Fibroblast of lung (primary cell): ENCODE measurements at regions not wholly inside any gene's neighbourhood (a gene's known extent, or its start where the extent isn't known, plus 50 kb on each side); places are given as distances from the start of the nearest gene placed in this dataset.

Experiments
- DNase-seq, 2 donors: peaks; one replicate each; pipeline versions ENCODE4 v3.0.0 to v3.0.0-alpha.2; 2010; ENCODE audit warnings: low read depth in 2 of 2
- H2AFZ ChIP-seq: 2 replicates; pipeline ENCODE4 v1.5.1; 2012; ENCODE audit warnings: low read length, control low read depth, inconsistent platforms
- H3K27ac ChIP-seq: 2 replicates; pipeline ENCODE4 v1.5.1; 2011; ENCODE audit warnings: low read length, control low read depth; ENCODE audit not compliant: insufficient read depth
- H3K27me3 ChIP-seq: 2 replicates; pipeline ENCODE4 v1.5.1; 2011; ENCODE audit warnings: mild to moderate bottlenecking, low read length; ENCODE audit not compliant: control insufficient read depth, insufficient read depth
- H3K36me3 ChIP-seq: 2 replicates; pipeline ENCODE4 v1.5.1; 2011; ENCODE audit warnings: low read length; ENCODE audit not compliant: control insufficient read depth, insufficient read depth
- H3K4me1 ChIP-seq: 2 replicates; pipeline ENCODE4 v1.5.1; 2011; ENCODE audit warnings: low read length; ENCODE audit not compliant: control insufficient read depth, insufficient read depth; ENCODE audit errors: extremely low read depth
- H3K4me2 ChIP-seq: 2 replicates; pipeline ENCODE4 v1.5.1; 2011; ENCODE audit warnings: low read length, control low read depth; ENCODE audit not compliant: insufficient read depth; ENCODE audit errors: extremely low read depth
- H3K4me3 ChIP-seq, 4 experiments: fragments of 200-600 bp in 1 of 4; sonication (generic) in 1 of 4; replicated peaks in 1 of 4; 2 replicates each; pipeline ENCODE4 v1.5.1; 2011 to 2016; ENCODE audit warnings: low read length in 4 of 4, low read depth in 3 of 4, mild to moderate bottlenecking in 3 of 4, control low read depth in 2 of 4, inconsistent platforms in 1 of 4, mixed read lengths in 1 of 4; ENCODE audit not compliant: insufficient read depth in 1 of 4; ENCODE audit errors: control extremely low read depth in 1 of 4
- H3K79me2 ChIP-seq: 2 replicates; pipeline ENCODE4 v1.5.1; 2012; ENCODE audit warnings: mild to moderate bottlenecking, low read length, inconsistent platforms; ENCODE audit not compliant: control insufficient read depth, insufficient read depth
- H3K9ac ChIP-seq: 2 replicates; pipeline ENCODE4 v1.5.1; 2011; ENCODE audit warnings: mild to moderate bottlenecking, low read length, control low read depth; ENCODE audit not compliant: insufficient read depth
- H3K9me3 ChIP-seq: 2 replicates; pipeline ENCODE4 v1.5.1; 2012; ENCODE audit warnings: low read depth, low read length; ENCODE audit not compliant: control insufficient read depth, insufficient read depth
- H4K20me1 ChIP-seq: 2 replicates; pipeline ENCODE4 v1.5.1; 2011; ENCODE audit warnings: low read length; ENCODE audit not compliant: control insufficient read depth, insufficient read depth; ENCODE audit errors: extremely low read depth
- EZH2 ChIP-seq: IDR thresholded peaks from 2 replicates; pipeline ENCODE4 v1.5.1; 2012; ENCODE audit warnings: low read length, control low read depth, mild to moderate bottlenecking; ENCODE audit errors: missing control alignments
- TF ChIP-seq, protein P1 (sequence below), 2 donors: IDR thresholded peaks in 1 of 2; conservative IDR thresholded peaks in 1 of 2; 1 replicate in 1 of 2; 2 replicates in 1 of 2; pipeline ENCODE4 v1.5.1; 2011 to 2012; ENCODE audit warnings: low read length in 2 of 2, control low read depth in 1 of 2, inconsistent platforms in 1 of 2, low read depth in 1 of 2, mild to moderate bottlenecking in 1 of 2

DNA sequence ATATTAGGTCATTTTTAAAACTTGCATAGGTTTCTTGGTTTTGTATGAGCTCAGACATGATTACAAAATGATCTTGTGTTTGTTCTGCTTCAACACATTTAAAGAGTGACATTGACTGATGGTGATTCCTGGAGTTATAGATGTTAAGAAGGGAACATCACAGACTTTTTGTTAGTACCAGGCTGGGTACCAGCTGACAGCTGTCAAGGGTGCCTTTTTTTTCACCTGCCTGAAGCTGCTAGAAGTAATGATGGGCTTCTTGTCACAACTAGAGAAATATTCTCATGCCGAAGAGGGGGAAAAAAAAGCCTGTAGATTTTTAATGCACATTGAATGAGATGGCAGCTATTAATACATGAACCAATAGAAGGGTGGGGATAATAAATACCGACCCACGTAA lies 226.6 kb upstream of the TRAM1L1 start:
- H3K9ac ChIP-seq, result no peak overlapping the region
- H3K79me2 ChIP-seq, result no peaks in the 10 kb centered on the region
- H3K4me2 ChIP-seq, result no peak overlapping the region
- H3K27me3 ChIP-seq, result no peaks in the 10 kb centered on the region
- no peaks in the 10 kb centered on the region for H3K4me1 ChIP-seq
- no peaks in the 10 kb centered on the region for H4K20me1 ChIP-seq
- DNase-seq, result no peak
- TF ChIP-seq, protein P1, sequence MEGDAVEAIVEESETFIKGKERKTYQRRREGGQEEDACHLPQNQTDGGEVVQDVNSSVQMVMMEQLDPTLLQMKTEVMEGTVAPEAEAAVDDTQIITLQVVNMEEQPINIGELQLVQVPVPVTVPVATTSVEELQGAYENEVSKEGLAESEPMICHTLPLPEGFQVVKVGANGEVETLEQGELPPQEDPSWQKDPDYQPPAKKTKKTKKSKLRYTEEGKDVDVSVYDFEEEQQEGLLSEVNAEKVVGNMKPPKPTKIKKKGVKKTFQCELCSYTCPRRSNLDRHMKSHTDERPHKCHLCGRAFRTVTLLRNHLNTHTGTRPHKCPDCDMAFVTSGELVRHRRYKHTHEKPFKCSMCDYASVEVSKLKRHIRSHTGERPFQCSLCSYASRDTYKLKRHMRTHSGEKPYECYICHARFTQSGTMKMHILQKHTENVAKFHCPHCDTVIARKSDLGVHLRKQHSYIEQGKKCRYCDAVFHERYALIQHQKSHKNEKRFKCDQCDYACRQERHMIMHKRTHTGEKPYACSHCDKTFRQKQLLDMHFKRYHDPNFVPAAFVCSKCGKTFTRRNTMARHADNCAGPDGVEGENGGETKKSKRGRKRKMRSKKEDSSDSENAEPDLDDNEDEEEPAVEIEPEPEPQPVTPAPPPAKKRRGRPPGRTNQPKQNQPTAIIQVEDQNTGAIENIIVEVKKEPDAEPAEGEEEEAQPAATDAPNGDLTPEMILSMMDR (conservative IDR thresholded peaks at IDR 0.05 in 1 of 2, IDR thresholded peaks at IDR 0.05 in 1 of 2; ENCODE audit: low read depth in 1 of 2, low read length in 2 of 2), result no peak
- no peak for TF ChIP-seq EZH2
- H2AFZ ChIP-seq, result no peak overlapping the region
- no peak overlapping the region for H3K27ac ChIP-seq
- H3K9me3 ChIP-seq, result no peaks in the 10 kb centered on the region
- no peaks in the 10 kb centered on the region for H3K36me3 ChIP-seq
- no peak overlapping the region for H3K4me3 ChIP-seq

DNA sequence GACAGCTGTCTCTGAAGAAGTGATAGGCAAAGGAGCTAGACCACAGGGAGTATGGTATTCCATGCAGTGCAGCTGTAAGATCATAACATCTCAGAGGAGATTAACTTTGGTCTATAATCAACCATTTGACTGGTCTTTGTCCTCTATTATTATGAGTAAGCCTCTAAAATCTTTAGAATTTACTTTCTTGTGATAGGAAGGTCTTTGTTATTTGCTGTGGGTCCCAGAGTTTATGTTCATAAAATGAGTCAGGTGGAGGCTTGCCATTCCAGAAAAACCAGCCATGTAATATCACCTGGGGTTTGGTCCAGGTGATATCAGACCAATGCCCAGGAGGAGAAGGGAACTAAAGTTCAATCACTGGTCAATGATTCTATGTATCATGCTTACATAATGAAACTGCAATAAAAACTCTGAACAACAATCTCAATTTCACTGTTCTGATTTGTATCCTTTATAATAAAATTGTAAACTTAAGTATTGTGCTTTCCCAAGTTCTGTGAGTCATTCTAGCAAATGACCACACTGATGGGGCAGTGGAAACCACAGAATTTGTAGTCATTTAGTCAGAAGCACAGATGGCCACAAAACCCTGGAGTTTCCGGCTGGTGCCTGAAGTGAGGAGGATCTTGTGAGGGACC lies 239.6 kb upstream of the TRAM1L1 start:
- no peak overlapping the region for H3K27ac ChIP-seq

DNA sequence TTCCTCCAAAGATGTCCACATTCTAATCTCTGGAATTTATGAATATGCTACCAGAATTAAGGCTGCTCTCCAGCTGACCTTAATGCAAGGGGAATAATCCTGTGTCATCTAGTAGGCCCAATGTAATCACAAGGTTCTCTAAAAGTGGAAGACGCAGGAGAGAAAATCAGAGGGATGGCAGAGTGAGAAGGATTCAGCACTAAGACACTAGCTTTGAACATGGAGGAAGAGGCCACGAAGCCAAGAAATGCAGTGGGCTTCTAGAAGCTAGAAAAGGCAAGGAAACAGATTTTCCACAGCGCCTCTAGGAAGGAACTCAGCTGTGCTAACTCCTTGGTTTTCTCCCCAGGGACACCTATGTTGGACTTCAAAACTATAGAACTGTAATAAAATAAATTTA lies 240.7 kb upstream of the TRAM1L1 start:
- H3K27me3 ChIP-seq, result no peaks in the 10 kb centered on the region
- no peak overlapping the region for H3K4me2 ChIP-seq
- no peaks in the 10 kb centered on the region for H3K9me3 ChIP-seq

More for the DNA sequence above, 239.6 kb upstream of the TRAM1L1 start:
- Histone ChIP-seq H3K4me1 (no peaks in the 10 kb centered on the region), H3K79me2 (no peaks in the 10 kb centered on the region), H4K20me1 (no peaks in the 10 kb centered on the region), H2AFZ (no peak overlapping the region), H3K36me3 (no peaks in the 10 kb centered on the region), H3K9ac (no peak overlapping the region), H3K4me2 (no peak overlapping the region), H3K27me3 (no peaks in the 10 kb centered on the region), H3K4me3 (no peak overlapping the region), H3K9me3 (no peaks in the 10 kb centered on the region)
- no peak for TF ChIP-seq EZH2
- TF ChIP-seq, protein P1 (conservative IDR thresholded peaks at IDR 0.05 in 1 of 2, IDR thresholded peaks at IDR 0.05 in 1 of 2; ENCODE audit: low read depth in 1 of 2, low read length in 2 of 2), result no peak
- DNase-seq, result peak; percentile 69 to 97

More for the DNA sequence above, 240.7 kb upstream of the TRAM1L1 start:
- Histone ChIP-seq H3K36me3 (no peaks in the 10 kb centered on the region), H3K9ac (no peak overlapping the region), H3K4me3 (no peak overlapping the region), H2AFZ (no peak overlapping the region), H3K27ac (no peak overlapping the region), H3K4me1 (no peaks in the 10 kb centered on the region), H4K20me1 (no peaks in the 10 kb centered on the region), H3K79me2 (no peaks in the 10 kb centered on the region)
- TF ChIP-seq, protein P1 (conservative IDR thresholded peaks at IDR 0.05 in 1 of 2, IDR thresholded peaks at IDR 0.05 in 1 of 2; ENCODE audit: low read depth in 1 of 2, low read length in 2 of 2), result no peak
- no peak for TF ChIP-seq EZH2
- DNase-seq, result peak in 1 of 2 donors; percentile 14
